GM20000 (cell line): ENCODE measurements at regions not wholly inside any gene's neighbourhood (a gene's known extent, or its start where the extent isn't known, plus 50 kb on each side); places are given as distances from the start of the nearest gene placed in this dataset.

Experiments used
- DNase-seq: peaks from one replicate; pipeline ENCODE4 v3.0.0; 2012; ENCODE audit warnings: low spot score
- CTCF ChIP-seq: IDR thresholded peaks from 2 replicates; pipeline ENCODE4 v1.5.1; 2012; ENCODE audit warnings: mild to moderate bottlenecking, control low read depth; ENCODE audit errors: extremely low read depth, missing control alignments

GRCh38 chr3:73743551-73743950 is 118.8 kb upstream of the PDZRN3 start:
- TF ChIP-seq CTCF = no peak
- DNase-seq = no peak

GRCh38 chr3:73739791-73740453 is 115.2 kb upstream of the PDZRN3 start:
- TF ChIP-seq CTCF = no peak
- no peak for DNase-seq

- no peak for TF ChIP-seq CTCF
- DNase-seq = no peak
Observed at GRCh38 chr3:73738711-73739110, 114.0 kb upstream of the PDZRN3 start.

- TF ChIP-seq CTCF = no peak
- DNase-seq = no peak
Observed at GRCh38 chr3:73734211-73735089, 109.7 kb upstream of the PDZRN3 start.

GRCh38 chr3:73733746-73734145 is 109.0 kb upstream of the PDZRN3 start:
- TF ChIP-seq CTCF = no peak
- DNase-seq = no peak

- no peak for TF ChIP-seq CTCF
- no peak for DNase-seq
Observed at GRCh38 chr3:73729969-73730440, 105.3 kb upstream of the PDZRN3 start.

- no peak for DNase-seq
- no peak for TF ChIP-seq CTCF
Observed at GRCh38 chr3:73727854-73728253, 103.1 kb upstream of the PDZRN3 start.
